GM23248 (cell line): ENCODE measurements at regions not wholly inside any gene's neighbourhood (a gene's known extent, or its start where the extent isn't known, plus 50 kb on each side); places are given as distances from the start of the nearest gene placed in this dataset.

Experiments
- DNase-seq: peaks from one replicate; pipeline ENCODE4 v3.0.0-alpha.2; 2015
- H2AFZ ChIP-seq: fragments of 200-600 bp; sonication (generic); 2 replicates; pipeline ENCODE4 v1.6.1; 2016; ENCODE audit warnings: antibody characterized with exemption
- H3F3A ChIP-seq: fragments of 200-600 bp; sonication (generic); 2 replicates; pipeline ENCODE4 v1.6.1; 2016; ENCODE audit warnings: mild to moderate bottlenecking, antibody characterized with exemption, mixed run types; ENCODE audit not compliant: insufficient read depth
- H3K27ac ChIP-seq: fragments of 200-600 bp; sonication (generic); 2 replicates; pipeline ENCODE4 v1.5.1; 2016; ENCODE audit warnings: mild to moderate bottlenecking
- H3K27me3 ChIP-seq: fragments of 200-600 bp; sonication (generic); replicated peaks from 2 replicates; pipeline ENCODE4 v1.6.1; 2016; ENCODE audit warnings: mild to moderate bottlenecking; ENCODE audit not compliant: insufficient read depth
- H3K36me3 ChIP-seq: fragments of 200-600 bp; sonication (generic); 2 replicates; pipeline ENCODE4 v1.6.1; 2016; ENCODE audit warnings: low read depth, mild to moderate bottlenecking
- H3K4me1 ChIP-seq: fragments of 200-600 bp; sonication (generic); 2 replicates; pipeline ENCODE4 v1.6.1; 2016; ENCODE audit warnings: mild to moderate bottlenecking; ENCODE audit not compliant: insufficient read depth
- H3K4me2 ChIP-seq: fragments of 200-600 bp; sonication (generic); one replicate; pipeline ENCODE4 v1.6.1; 2016; ENCODE audit warnings: mild to moderate bottlenecking; ENCODE audit not compliant: unreplicated experiment
- H3K4me3 ChIP-seq: fragments of 200-600 bp; sonication (generic); 2 replicates; pipeline ENCODE4 v1.5.1; 2016; ENCODE audit warnings: mild to moderate bottlenecking
- H3K79me2 ChIP-seq: fragments of 200-600 bp; sonication (generic); 2 replicates; pipeline ENCODE4 v1.6.1; 2016; ENCODE audit warnings: mild to moderate bottlenecking; ENCODE audit not compliant: insufficient read depth
- H3K9ac ChIP-seq: fragments of 200-600 bp; sonication (generic); 2 replicates; pipeline ENCODE4 v1.6.1; 2016; ENCODE audit warnings: mild to moderate bottlenecking
- H3K9me2 ChIP-seq: fragments of 200-600 bp; sonication (generic); 2 replicates; pipeline ENCODE4 v1.6.1; 2016; ENCODE audit warnings: mixed run types, mild to moderate bottlenecking, moderate library complexity; ENCODE audit not compliant: insufficient read depth
- H3K9me3 ChIP-seq: fragments of 200-600 bp; sonication (generic); one replicate; pipeline ENCODE4 v1.6.1; 2017; ENCODE audit warnings: low read depth
- H4K20me1 ChIP-seq: fragments of 200-600 bp; sonication (generic); 2 replicates; pipeline ENCODE4 v1.6.0; 2016; ENCODE audit not compliant: insufficient read depth
- EZH2 ChIP-seq: fragments of 200-600 bp; sonication (generic); IDR thresholded peaks from 2 replicates; pipeline ENCODE4 v1.6.1; 2018; ENCODE audit warnings: antibody characterized with exemption, mild to moderate bottlenecking; ENCODE audit not compliant: insufficient read depth, poor library complexity, severe bottlenecking
- EZH2phosphoT487 ChIP-seq: fragments of 200-600 bp; sonication (generic); IDR thresholded peaks from 2 replicates; pipeline ENCODE4 v1.6.1; 2018; ENCODE audit warnings: antibody characterized with exemption, moderate library complexity, mild to moderate bottlenecking, low read depth; ENCODE audit not compliant: insufficient read depth
- WGBS, 2 experiments: methylation state at CpG; one replicate each; pipeline ENCODE4 v1.1.6; 2015 to 2017; ENCODE audit warnings: low lambda C conversion rate in 2 of 2, low coverage in 1 of 2; ENCODE audit errors: missing lambda C conversion rate in 2 of 2; 5-methylcytosine and 5-hydroxymethylcytosine counted together
- in situ Hi-C: fragments of 300-500 bp; cut with MboI; formaldehyde crosslinking; loops from 2 replicates; pipeline ENCODE4 v1.15.0; 2020

- Histone ChIP-seq H3K9me2 (no peaks in the 10 kb centered on the region), H3K4me2 (no peak overlapping the region)
These were observed 227.7 kb upstream of the CD96 start for GRCh38 chr3:111314181-111314873.

GRCh38 chr3:111314898-111315297 lies 227.1 kb upstream of the CD96 start:
- Histone ChIP-seq H3K4me1 (peaks cover 13% of the 10 kb centered on the region; the same call in 1 of the 2 replicates), H3K4me3 (no peak overlapping the region), H4K20me1 (no peaks in the 10 kb centered on the region), H3F3A (peaks cover 13% of the 10 kb centered on the region; the same call in 1 of the 2 replicates), H2AFZ (no peak overlapping the region), H3K36me3 (no peaks in the 10 kb centered on the region), H3K9me2 (no peaks in the 10 kb centered on the region), H3K27ac (no peak overlapping the region), H3K9me3 (no peaks in the 10 kb centered on the region), H3K79me2 (no peaks in the 10 kb centered on the region), H3K4me2 (no peak overlapping the region), H3K27me3 (0 out of 2 replicates have a peak, but pooled peaks cover 4% of the 10 kb centered on the region), H3K9ac (no peak overlapping the region)
- in situ Hi-C loops = no loop called here
- 19% methylated on average over 5 of the region's 5 CpGs for WGBS, 2 experiments
- no peak for TF ChIP-seq EZH2phosphoT487
- TF ChIP-seq EZH2 = no peak
- no peak for DNase-seq

More at GRCh38 chr3:111314181-111314873, 227.7 kb upstream of the CD96 start:
- TF ChIP-seq EZH2phosphoT487 (no peak), EZH2 (no peak)
- no peak overlapping the region for H2AFZ ChIP-seq
- H3K4me1 ChIP-seq = peaks cover 13% of the 10 kb centered on the region; the same call in 1 of the 2 replicates
- no peak overlapping the region for H3K4me3 ChIP-seq
- H3K9me3 ChIP-seq = no peaks in the 10 kb centered on the region
- H3K79me2 ChIP-seq = no peaks in the 10 kb centered on the region
- no peaks in the 10 kb centered on the region for H3K36me3 ChIP-seq
- DNase-seq = peak; percentile 20
- no peak overlapping the region for H3K27ac ChIP-seq
- peaks cover 13% of the 10 kb centered on the region; the same call in 1 of the 2 replicates for H3F3A ChIP-seq
- H4K20me1 ChIP-seq = no peaks in the 10 kb centered on the region
- in situ Hi-C loops = no loop called here
- 0 out of 2 replicates have a peak, but pooled peaks cover 4% of the 10 kb centered on the region for H3K27me3 ChIP-seq
- no peak overlapping the region for H3K9ac ChIP-seq

GRCh38 chr3:111315930-111316587 lies 225.9 kb upstream of the CD96 start:
- in situ Hi-C loops = no loop called here
- H3K27ac ChIP-seq = no peak overlapping the region

GRCh38 chr3:111318289-111318688 lies 223.7 kb upstream of the CD96 start:
- H3K4me3 ChIP-seq = no peak overlapping the region
- peaks cover 9% of the 10 kb centered on the region; the same call in 1 of the 2 replicates for H3K4me1 ChIP-seq
- H3K36me3 ChIP-seq = no peaks in the 10 kb centered on the region
- no peaks in the 10 kb centered on the region for H3K9me3 ChIP-seq
- no peak for DNase-seq
- WGBS, 2 experiments = 58 to 60% methylated on average over 2 of the region's 2 CpGs
- no peak overlapping the region for H3K9ac ChIP-seq
- no peak overlapping the region for H2AFZ ChIP-seq
- no peaks in the 10 kb centered on the region for H3K9me2 ChIP-seq
- no peak overlapping the region for H3K4me2 ChIP-seq
- H3K27me3 ChIP-seq = no peaks in the 10 kb centered on the region
- H3K79me2 ChIP-seq = no peaks in the 10 kb centered on the region
- H3K27ac ChIP-seq = no peak overlapping the region
- H4K20me1 ChIP-seq = no peaks in the 10 kb centered on the region
- TF ChIP-seq EZH2 (no peak), EZH2phosphoT487 (no peak)
- in situ Hi-C loops = no loop called here
- H3F3A ChIP-seq = peaks cover 13% of the 10 kb centered on the region; the same call in 1 of the 2 replicates

More at GRCh38 chr3:111315930-111316587, 225.9 kb upstream of the CD96 start:
- Histone ChIP-seq H3K9ac (no peak overlapping the region), H3K4me3 (no peak overlapping the region), H3K27me3 (0 out of 2 replicates have a peak, but pooled peaks cover 4% of the 10 kb centered on the region), H2AFZ (no peak overlapping the region), H3F3A (peaks cover 13% of the 10 kb centered on the region; the same call in 1 of the 2 replicates), H3K79me2 (no peaks in the 10 kb centered on the region), H3K36me3 (no peaks in the 10 kb centered on the region), H3K9me3 (no peaks in the 10 kb centered on the region), H3K4me2 (no peak overlapping the region), H3K4me1 (peaks cover 13% of the 10 kb centered on the region; the same call in 1 of the 2 replicates), H3K9me2 (no peaks in the 10 kb centered on the region), H4K20me1 (no peaks in the 10 kb centered on the region)
- peak; percentile 42 for DNase-seq
- 51 to 54% methylated on average over 4 of the region's 4 CpGs for WGBS, 2 experiments
- TF ChIP-seq EZH2 (no peak), EZH2phosphoT487 (no peak)
